GM21737 (cell line): ENCODE measurements at regions not wholly inside any gene's neighbourhood (a gene's known extent, or its start where the extent isn't known, plus 50 kb on each side); places are given as distances from the start of the nearest gene placed in this dataset.

Experiments used
- ATAC-seq: cut with Tn5 transposase; IDR thresholded peaks from one replicate; pipeline ENCODE4 v1.9.1; 2021; ENCODE audit warnings: mild to moderate bottlenecking, moderate library complexity; ENCODE audit not compliant: unreplicated experiment

DNA sequence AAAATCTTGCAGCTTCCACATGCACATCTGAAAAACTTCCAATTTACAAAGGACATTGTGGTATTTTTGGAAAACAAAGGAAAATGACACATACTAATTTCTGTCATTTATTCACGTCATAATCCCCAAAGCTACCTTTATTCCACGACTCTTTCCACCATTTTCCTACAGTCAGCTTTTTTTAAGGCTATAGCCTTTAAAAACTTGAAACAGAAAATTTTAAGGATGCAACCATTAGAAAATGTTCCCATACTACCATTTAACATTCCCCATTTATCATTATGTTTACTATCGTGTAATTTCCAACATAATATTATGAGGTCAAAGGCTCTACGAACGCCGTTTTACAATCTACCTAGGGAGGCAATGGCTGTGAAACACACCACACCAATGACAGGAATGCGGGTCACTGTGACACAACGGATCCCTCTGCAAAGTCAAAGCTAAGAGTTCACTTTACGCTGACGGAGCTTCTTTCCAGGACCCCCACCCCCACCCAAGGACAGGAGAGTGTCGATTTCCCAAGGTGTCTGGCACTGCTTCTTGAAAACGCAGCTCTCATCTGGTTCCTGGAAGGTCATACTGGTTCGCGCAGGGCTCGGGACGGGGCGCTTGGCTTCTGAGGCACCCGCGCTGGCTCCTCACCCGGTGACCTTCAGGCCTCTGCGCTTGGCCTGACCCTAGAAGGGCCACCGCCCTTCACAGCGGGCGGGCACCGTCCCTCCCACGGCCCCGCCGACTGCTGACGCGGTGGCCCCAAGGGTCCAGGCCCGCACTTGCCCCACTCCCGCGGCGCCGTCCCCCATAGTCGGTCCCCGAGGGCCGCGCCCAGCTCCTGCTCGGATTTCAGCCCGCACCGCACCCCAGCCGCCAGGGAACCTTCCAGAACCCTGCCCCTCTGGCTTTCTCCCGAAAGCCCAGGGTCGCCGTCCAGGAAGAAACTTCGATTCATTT, 50.5 kb upstream of the ATF3 start:
- peak; percentile 30 for ATAC-seq

DNA sequence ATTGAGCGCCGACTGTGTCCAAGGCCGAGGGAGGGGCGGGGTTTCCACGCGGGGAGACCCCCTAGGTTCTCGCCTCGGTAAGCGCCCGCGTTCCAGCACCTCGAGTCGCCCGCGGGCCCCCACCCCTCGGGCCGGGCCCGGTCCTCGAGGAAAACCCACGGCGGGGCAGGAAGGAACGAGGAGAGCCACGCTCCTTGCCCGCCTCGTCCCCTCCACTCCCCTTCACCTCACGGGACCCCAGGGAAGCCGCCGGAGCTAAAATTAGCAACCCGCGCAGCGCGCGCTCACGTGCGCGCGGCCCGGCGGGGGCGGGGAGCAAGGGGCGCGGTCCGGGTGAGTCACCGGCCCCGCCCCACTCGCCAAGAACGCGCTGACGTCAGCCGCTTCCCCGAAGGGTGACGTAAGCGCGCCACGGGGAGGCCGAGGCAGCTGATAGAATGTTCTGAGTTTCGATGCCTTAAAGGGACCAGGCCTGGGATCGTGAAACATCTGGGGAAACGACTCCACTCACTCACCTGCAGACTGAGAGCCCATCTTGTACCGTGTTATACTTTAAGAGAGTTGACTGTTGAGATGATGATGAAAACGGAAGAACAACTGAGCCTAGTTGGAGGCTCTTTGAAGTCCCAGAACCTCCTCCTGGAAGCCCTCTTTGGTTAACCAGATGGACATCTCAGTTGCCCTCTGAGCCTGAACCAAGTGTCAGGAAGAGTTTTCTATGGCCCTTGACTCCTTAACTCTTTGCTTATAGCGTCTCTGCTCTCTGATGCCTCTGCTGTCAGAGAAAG, 49.7 kb upstream of the ATF3 start:
- ATAC-seq: peak; percentile 95
